Neuronal stem cell (in vitro differentiated cells): ENCODE measurements at regions not wholly inside any gene's neighbourhood (a gene's known extent, or its start where the extent isn't known, plus 50 kb on each side); places are given as distances from the start of the nearest gene placed in this dataset.

ENCODE experiments used
- DNase-seq: peaks from one replicate; pipeline ENCODE4 v3.0.0-alpha.2; 2013; ENCODE audit warnings: low spot score
- H2AFZ ChIP-seq: one replicate; pipeline ENCODE4 v1.6.1; 2013; ENCODE audit warnings: mild to moderate bottlenecking, low read length, inconsistent platforms
- H2AK5ac ChIP-seq: 2 replicates; pipeline ENCODE4 v1.6.1; 2013; ENCODE audit warnings: low read depth, mild to moderate bottlenecking, inconsistent platforms, low read length, moderate library complexity, mixed read lengths
- H2BK120ac ChIP-seq: 2 replicates; pipeline ENCODE4 v1.6.1; 2013; ENCODE audit warnings: low read depth, mild to moderate bottlenecking, inconsistent platforms, low read length, moderate library complexity, mixed read lengths
- H2BK12ac ChIP-seq: one replicate; pipeline ENCODE4 v1.6.1; 2013; ENCODE audit warnings: low read length, inconsistent platforms
- H2BK15ac ChIP-seq: 2 replicates; pipeline ENCODE4 v1.6.1; 2013; ENCODE audit warnings: mild to moderate bottlenecking, low read length, inconsistent platforms, mixed read lengths
- H2BK5ac ChIP-seq: one replicate; pipeline ENCODE4 v1.6.1; 2013; ENCODE audit warnings: inconsistent platforms, mild to moderate bottlenecking, low read length, moderate library complexity
- H3K14ac ChIP-seq: one replicate; pipeline ENCODE4 v1.6.1; 2013; ENCODE audit warnings: low read length, inconsistent platforms
- H3K18ac ChIP-seq: 2 replicates; pipeline ENCODE4 v1.6.1; 2013; ENCODE audit warnings: low read length, inconsistent platforms
- H3K23ac ChIP-seq: 2 replicates; pipeline ENCODE4 v1.6.1; 2013; ENCODE audit warnings: low read depth, mild to moderate bottlenecking, mixed read lengths, low read length, inconsistent platforms; ENCODE audit not compliant: poor library complexity
- H3K27ac ChIP-seq: replicated peaks from 3 replicates; pipeline ENCODE4 v1.5.1; 2013; ENCODE audit warnings: low read length, inconsistent platforms
- H3K27me3 ChIP-seq, 3 experiments: 2 replicates each; pipeline ENCODE4 v1.6.1; 2013; ENCODE audit warnings: low read length in 3 of 3, mild to moderate bottlenecking in 2 of 3, inconsistent platforms in 1 of 3, low read depth in 1 of 3, mixed read lengths in 1 of 3, moderate library complexity in 1 of 3; ENCODE audit not compliant: control insufficient read depth in 3 of 3, insufficient read depth in 3 of 3
- H3K36me3 ChIP-seq, 2 donors: replicated peaks in 1 of 2; 2 replicates each; pipeline ENCODE4 v1.6.1; 2013; ENCODE audit warnings: low read length in 2 of 2; ENCODE audit not compliant: control insufficient read depth in 2 of 2, insufficient read depth in 2 of 2
- H3K4ac ChIP-seq: 2 replicates; pipeline ENCODE4 v1.6.1; 2013; ENCODE audit warnings: inconsistent platforms, mild to moderate bottlenecking, low read length, moderate library complexity
- H3K4me1 ChIP-seq, 2 donors: 1 replicate in 1 of 2; 2 replicates in 1 of 2; pipeline ENCODE4 v1.6.1; 2013; ENCODE audit warnings: low read length in 2 of 2, low read depth in 1 of 2; ENCODE audit not compliant: control insufficient read depth in 2 of 2, insufficient read depth in 1 of 2
- H3K4me2 ChIP-seq: one replicate; pipeline ENCODE4 v1.6.1; 2013; ENCODE audit warnings: mild to moderate bottlenecking, low read length, inconsistent platforms; ENCODE audit not compliant: insufficient read depth, poor library complexity, severe bottlenecking
- H3K4me3 ChIP-seq, 2 donors: 2 replicates each; pipeline ENCODE4 v1.5.1; 2013; ENCODE audit warnings: low read length in 2 of 2, mild to moderate bottlenecking in 2 of 2, inconsistent platforms in 1 of 2, moderate library complexity in 1 of 2
- H3K79me1 ChIP-seq: one replicate; pipeline ENCODE4 v1.6.1; 2013; ENCODE audit warnings: low read depth, mild to moderate bottlenecking, inconsistent platforms, low read length, moderate library complexity
- H3K9ac ChIP-seq: one replicate; pipeline ENCODE4 v1.6.1; 2013; ENCODE audit warnings: mild to moderate bottlenecking, low read depth, low read length, inconsistent platforms; ENCODE audit not compliant: poor library complexity
- H3K9me3 ChIP-seq, 2 donors: replicated peaks in 1 of 2; 2 replicates each; pipeline versions ENCODE3 to v1.6.1; 2013; ENCODE audit warnings: low read length in 2 of 2, mild to moderate bottlenecking in 2 of 2, inconsistent platforms in 1 of 2, low read depth in 1 of 2, mixed read lengths in 1 of 2, moderate library complexity in 1 of 2; ENCODE audit not compliant: control insufficient read depth in 2 of 2, insufficient read depth in 1 of 2
- H4K8ac ChIP-seq: one replicate; pipeline ENCODE4 v1.6.1; 2013; ENCODE audit warnings: low read depth, mild to moderate bottlenecking, inconsistent platforms, low read length, moderate library complexity
- H4K91ac ChIP-seq: one replicate; pipeline ENCODE4 v1.6.1; 2013; ENCODE audit warnings: low read length, low read depth, mild to moderate bottlenecking, inconsistent platforms; ENCODE audit not compliant: poor library complexity
- WGBS, 2 donors: extraction: QIAGEN DNeasy Blood & Tissue Kit; methylation state at CpG; one replicate each; pipeline ENCODE4 v1.1.7; 2013; ENCODE audit warnings: missing lambda C conversion rate in 2 of 2, mixed read lengths in 1 of 2; ENCODE audit not compliant: insufficient read length in 2 of 2, insufficient replicate concordance in 1 of 2; ENCODE audit errors: extremely low coverage in 2 of 2; 5-methylcytosine and 5-hydroxymethylcytosine counted together

GRCh38 chr4:81620442-81620841, 148.7 kb upstream of the RASGEF1B start:
- no peak overlapping the region for H3K23ac ChIP-seq
- no CpG with 5 or more reads among the region's 1 CpG for WGBS, 2 donors
- H4K91ac ChIP-seq: no peak overlapping the region
- no peak for DNase-seq
- no peak overlapping the region for H2BK12ac ChIP-seq
- no peak overlapping the region for H2BK15ac ChIP-seq
- H3K4me2 ChIP-seq: no peak overlapping the region
- H3K27ac ChIP-seq: no peak overlapping the region
- H3K4me3 ChIP-seq: no peak overlapping the region
- no peaks in the 10 kb centered on the region for H3K9me3 ChIP-seq
- H3K9ac ChIP-seq: no peak overlapping the region
- no peak overlapping the region for H3K14ac ChIP-seq
- H3K4ac ChIP-seq: no peak overlapping the region
- H3K18ac ChIP-seq: no peak overlapping the region
- H3K4me1 ChIP-seq: no peaks in the 10 kb centered on the region
- H2AK5ac ChIP-seq: no peak overlapping the region
- H2AFZ ChIP-seq: no peak overlapping the region
- no peak overlapping the region for H2BK5ac ChIP-seq
- no peaks in the 10 kb centered on the region for H3K27me3 ChIP-seq
- H3K79me1 ChIP-seq: no peaks in the 10 kb centered on the region
- H2BK120ac ChIP-seq: no peak overlapping the region
- no peaks in the 10 kb centered on the region for H3K36me3 ChIP-seq
- H4K8ac ChIP-seq: no peak overlapping the region

- no peaks in the 10 kb centered on the region for H3K4me1 ChIP-seq
- H3K27ac ChIP-seq: no peak overlapping the region
- no peak overlapping the region for H3K23ac ChIP-seq
- no peaks in the 10 kb centered on the region for H3K79me1 ChIP-seq
- no peak overlapping the region for H3K4ac ChIP-seq
- H3K18ac ChIP-seq: no peak overlapping the region
- H2BK120ac ChIP-seq: no peak overlapping the region
- H3K27me3 ChIP-seq: no peaks in the 10 kb centered on the region
- no peak overlapping the region for H2BK12ac ChIP-seq
- no peak overlapping the region for H3K4me3 ChIP-seq
- no peaks in the 10 kb centered on the region for H3K36me3 ChIP-seq
- WGBS, 2 donors: no CpG with 5 or more reads among the region's 1 CpG
- no peak overlapping the region for H2AFZ ChIP-seq
- no peak overlapping the region for H4K8ac ChIP-seq
- no peak overlapping the region for H3K14ac ChIP-seq
- no peak overlapping the region for H2BK15ac ChIP-seq
- no peak overlapping the region for H4K91ac ChIP-seq
- H3K9ac ChIP-seq: no peak overlapping the region
- no peak overlapping the region for H2BK5ac ChIP-seq
- H2AK5ac ChIP-seq: no peak overlapping the region
- no peak for DNase-seq
- no peak overlapping the region for H3K4me2 ChIP-seq
- no peaks in the 10 kb centered on the region for H3K9me3 ChIP-seq
These were observed 145.8 kb upstream of the RASGEF1B start for GRCh38 chr4:81617545-81617944.

GRCh38 chr4:81611221-81611620, 139.5 kb upstream of the RASGEF1B start:
- Histone ChIP-seq H3K14ac (no peak overlapping the region), H4K91ac (no peak overlapping the region), H3K4me2 (no peak overlapping the region), H3K23ac (no peak overlapping the region), H4K8ac (no peak overlapping the region), H3K27ac (no peak overlapping the region), H2BK5ac (no peak overlapping the region), H2AK5ac (no peak overlapping the region), H2BK12ac (no peak overlapping the region), H2BK15ac (no peak overlapping the region), H3K9me3 (no peaks in the 10 kb centered on the region), H3K27me3 (peaks cover 0 to 5% (median 0%) of the 10 kb centered on the region in 3 experiments), H3K4ac (no peak overlapping the region), H3K4me1 (peaks cover 0 to 2% of the 10 kb centered on the region in 2 donors), H3K79me1 (no peaks in the 10 kb centered on the region), H2BK120ac (no peak overlapping the region), H3K36me3 (no peaks in the 10 kb centered on the region), H2AFZ (no peak overlapping the region), H3K18ac (no peak overlapping the region), H3K9ac (no peak overlapping the region), H3K4me3 (no peak overlapping the region)
- WGBS, 2 donors: no CpG with 5 or more reads among the region's 3 CpGs
- DNase-seq: no peak

GRCh38 chr4:81609844-81610243, 138.1 kb upstream of the RASGEF1B start:
- H3K18ac ChIP-seq: no peak overlapping the region
- H3K36me3 ChIP-seq: no peaks in the 10 kb centered on the region
- no peaks in the 10 kb centered on the region for H3K79me1 ChIP-seq

More at GRCh38 chr4:81609844-81610243, 138.1 kb upstream of the RASGEF1B start:
- no peak for DNase-seq
- Histone ChIP-seq H2AK5ac (no peak overlapping the region), H3K14ac (no peak overlapping the region), H2BK12ac (no peak overlapping the region), H2AFZ (no peak overlapping the region), H3K27me3 (peaks cover 0 to 5% (median 0%) of the 10 kb centered on the region in 3 experiments), H3K27ac (no peak overlapping the region), H3K4me1 (peaks cover 0 to 3% of the 10 kb centered on the region in 2 donors), H3K4me2 (no peak overlapping the region), H3K9me3 (no peaks in the 10 kb centered on the region), H3K9ac (no peak overlapping the region), H4K8ac (no peak overlapping the region), H2BK120ac (no peak overlapping the region), H3K4me3 (no peak overlapping the region), H3K23ac (no peak overlapping the region), H3K4ac (no peak overlapping the region), H2BK5ac (no peak overlapping the region), H2BK15ac (no peak overlapping the region), H4K91ac (no peak overlapping the region)
- WGBS, 2 donors: no CpG with 5 or more reads among the region's 2 CpGs
